CMK (cell line): ENCODE measurements at regions not wholly inside any gene's neighbourhood (a gene's known extent, or its start where the extent isn't known, plus 50 kb on each side); places are given as distances from the start of the nearest gene placed in this dataset.
A peak's percentile ranks its signal among the peaks of the same experiment; 100 is the strongest.

Experiments
- DNase-seq: peaks from one replicate; pipeline ENCODE4 v3.0.0-alpha.2; 2010; ENCODE audit warnings: low read depth

GRCh38 chr1:75984781-75985180, 52.6 kb upstream of the ASB17 start:
- DNase-seq = no peak

GRCh38 chr1:75985827-75986226, 53.6 kb upstream of the ASB17 start:
- no peak for DNase-seq

DNA sequence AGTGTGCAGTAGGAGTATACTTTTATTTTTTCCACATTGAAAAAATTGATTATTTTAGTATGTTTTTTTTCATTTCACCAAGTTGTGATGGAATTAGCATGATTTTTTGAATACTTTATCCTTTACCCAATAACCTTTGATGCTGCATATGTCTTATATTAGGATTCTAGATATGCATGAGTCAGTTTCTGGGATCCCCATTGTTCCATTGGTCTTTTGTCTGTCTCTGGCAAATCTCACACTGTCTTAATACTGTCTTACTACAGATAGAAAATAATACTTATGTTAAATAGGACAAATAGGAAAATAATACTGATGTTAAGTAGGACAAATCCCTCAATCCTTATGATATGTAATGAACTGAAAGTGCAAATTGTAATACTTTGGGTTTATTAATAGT, 54.3 kb upstream of the ASB17 start:
- DNase-seq = no peak

GRCh38 chr1:75989121-75989520, 56.9 kb upstream of the ASB17 start:
- no peak for DNase-seq

DNA sequence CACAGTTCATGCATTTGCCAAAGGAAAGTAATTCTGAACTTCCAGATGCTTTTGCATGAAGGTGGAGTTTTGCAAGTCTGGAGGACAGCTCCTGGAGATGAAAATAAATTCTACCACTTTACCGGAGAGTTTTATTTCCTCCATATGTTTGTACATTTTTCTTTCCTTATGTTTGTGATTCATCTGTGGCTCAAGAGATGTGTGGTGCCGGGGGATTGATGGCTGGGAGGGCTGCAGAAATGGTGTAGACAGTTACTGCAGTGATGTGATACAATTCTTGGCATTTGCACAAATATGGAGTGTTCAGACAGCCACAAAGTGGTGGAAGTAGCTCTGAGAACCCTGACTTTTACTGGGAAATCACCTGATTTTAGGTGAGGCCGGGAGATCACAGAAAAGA, 58.5 kb upstream of the ASB17 start:
- no peak for DNase-seq

GRCh38 chr1:75991497-75992114, 59.4 kb upstream of the ASB17 start:
- DNase-seq = peak; percentile 37

DNA sequence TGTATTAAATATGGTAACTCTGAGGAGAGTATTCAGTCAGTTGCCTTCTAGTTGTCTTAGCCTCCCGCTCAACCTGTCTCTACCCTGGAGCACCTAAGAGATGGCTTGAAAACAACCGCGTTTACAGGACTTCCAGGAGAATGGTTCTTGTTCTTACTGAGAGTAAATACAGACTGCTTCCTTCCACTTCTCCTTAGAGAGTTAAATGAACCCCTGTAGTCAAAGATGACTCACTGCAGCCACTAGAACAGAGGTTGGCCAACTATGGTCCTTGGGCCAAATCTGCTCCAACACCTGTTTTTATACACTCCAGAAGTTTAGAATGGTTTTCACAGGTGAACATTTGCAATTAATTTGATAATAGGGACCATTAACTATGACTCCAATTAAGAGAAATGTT, 60.1 kb upstream of the ASB17 start:
- no peak for DNase-seq

DNA sequence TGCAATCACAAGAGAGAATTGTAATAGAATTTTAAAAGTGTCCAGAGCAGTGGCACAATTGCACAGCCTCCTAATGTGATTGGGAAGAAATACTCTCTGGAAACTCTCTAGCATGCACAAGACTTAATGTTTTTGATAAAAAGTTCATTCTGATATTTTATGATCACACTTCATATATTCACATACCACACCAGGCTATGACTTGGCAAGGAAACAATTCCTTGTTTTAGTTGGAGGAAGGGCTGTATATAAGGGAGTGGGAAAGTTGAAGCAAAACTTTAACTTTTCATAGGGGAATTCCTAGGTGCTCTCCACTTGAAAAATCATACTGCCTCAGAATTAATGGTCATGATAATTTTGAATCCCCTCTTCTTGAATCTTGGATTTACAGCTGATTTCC, 61.5 kb upstream of the ASB17 start:
- DNase-seq = no peak

GRCh38 chr1:75996196-75996595, 64.0 kb upstream of the ASB17 start:
- no peak for DNase-seq

- no peak for DNase-seq
Measured at GRCh38 chr1:75999034-75999433, 66.8 kb upstream of the ASB17 start.

DNA sequence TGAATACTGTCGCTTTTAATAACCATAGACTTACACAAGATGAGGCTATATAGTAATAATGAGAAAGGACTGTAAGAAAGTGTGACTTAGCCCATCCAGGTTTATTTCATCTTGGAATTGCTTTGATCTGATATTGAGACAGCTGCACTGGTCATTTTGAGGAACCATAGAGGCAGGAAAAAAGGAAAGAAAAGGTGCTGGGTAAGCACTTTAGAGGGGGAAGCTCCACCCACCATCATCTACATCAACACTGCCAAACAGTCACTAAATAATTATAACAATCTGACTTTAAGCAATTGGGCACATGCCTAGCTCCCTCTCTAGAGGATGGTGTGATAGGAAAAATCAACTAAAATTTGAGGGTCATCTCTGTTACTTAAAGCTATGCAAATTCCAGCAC, 70.6 kb upstream of the ST6GALNAC3 start:
- no peak for DNase-seq

DNA sequence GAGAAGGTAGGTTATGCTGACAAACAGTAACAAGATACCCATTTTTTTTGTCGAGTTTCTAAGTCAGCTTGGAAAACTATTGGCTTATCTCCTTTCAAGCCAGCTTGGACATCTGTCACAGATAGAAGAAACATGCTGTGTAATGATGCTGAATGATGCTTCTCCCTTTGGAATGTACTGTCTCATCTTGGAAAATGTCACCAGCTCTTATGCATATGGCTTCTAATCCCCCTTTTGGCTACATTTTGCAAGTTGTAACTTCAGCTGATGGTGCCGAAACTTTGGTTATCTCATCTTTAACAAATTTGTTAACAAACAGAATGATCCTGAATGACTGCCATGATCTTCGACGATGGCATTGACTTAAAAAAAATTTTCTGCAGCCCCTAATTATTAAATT, 68.8 kb upstream of the ST6GALNAC3 start:
- DNase-seq = no peak

DNA sequence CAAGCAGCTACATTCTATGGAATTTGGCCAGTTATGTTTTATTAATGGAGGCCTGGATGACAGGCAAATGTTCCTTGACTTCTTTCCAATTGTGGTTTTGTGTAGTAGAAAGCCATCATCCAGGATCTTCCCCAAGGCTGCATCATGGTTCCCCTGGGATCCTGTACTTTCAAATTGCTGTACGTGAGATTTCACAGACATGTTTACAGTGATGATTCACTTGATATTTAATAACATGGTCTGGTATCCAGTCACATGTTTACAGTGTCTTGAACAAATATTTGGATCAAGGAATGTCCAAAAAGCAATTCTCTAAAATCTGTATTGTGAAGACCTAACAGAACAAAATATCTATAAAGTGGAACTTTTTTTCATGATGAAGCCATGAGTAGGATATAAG, 68.3 kb upstream of the ST6GALNAC3 start:
- DNase-seq = no peak

DNA sequence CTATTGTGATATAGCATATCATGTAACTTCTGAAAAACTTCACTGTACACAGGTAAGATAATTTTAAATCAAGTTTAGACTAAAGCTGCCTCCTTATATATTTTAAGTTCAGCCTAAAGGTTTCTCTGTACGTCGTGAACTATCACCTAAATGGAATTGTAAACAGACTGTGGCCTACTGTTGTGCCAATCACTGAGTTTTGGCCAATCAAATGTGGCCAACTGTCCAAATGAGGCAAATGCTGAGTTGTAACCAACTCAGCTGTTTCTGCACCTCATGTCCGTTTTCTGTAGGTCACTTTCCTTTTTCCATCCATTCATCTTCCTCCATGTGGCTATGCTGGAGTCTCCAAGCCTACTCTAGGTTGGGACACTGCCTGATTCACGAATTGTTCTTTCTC, 63.7 kb upstream of the ST6GALNAC3 start:
- no peak for DNase-seq

- DNase-seq = no peak
Measured at GRCh38 chr1:76012341-76013205, 62.0 kb upstream of the ST6GALNAC3 start.

- no peak for DNase-seq
Measured at GRCh38 chr1:76013206-76013581, 61.4 kb upstream of the ST6GALNAC3 start.

DNA sequence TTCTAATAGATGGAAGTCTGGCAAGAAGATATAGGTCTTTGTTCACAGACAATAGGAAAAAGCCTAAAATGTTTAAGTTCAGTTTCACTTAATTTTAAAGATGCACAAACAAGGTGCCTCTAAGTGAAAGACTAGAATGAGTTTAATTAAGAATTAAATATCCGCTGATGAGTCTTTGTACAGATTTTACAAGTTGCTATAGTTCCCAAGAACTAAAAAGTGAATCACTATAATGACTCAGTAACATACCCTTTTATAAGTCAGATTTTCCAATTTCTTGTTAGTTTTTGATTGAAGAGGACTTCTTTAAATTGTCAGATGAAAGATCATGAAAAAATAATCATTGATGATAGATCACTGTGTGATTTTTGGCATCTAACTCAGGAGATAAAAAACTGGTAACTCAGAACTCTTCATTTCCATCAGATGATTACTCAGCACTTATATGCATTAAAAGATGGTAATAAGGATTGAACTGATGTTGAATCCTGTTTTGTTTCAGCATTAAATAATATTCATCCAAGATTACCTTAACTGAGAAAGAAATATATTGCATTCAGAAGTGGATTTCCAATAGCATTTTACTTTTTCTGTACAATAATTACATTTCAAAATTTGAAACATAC, 59.0 kb upstream of the ST6GALNAC3 start:
- no peak for DNase-seq

DNA sequence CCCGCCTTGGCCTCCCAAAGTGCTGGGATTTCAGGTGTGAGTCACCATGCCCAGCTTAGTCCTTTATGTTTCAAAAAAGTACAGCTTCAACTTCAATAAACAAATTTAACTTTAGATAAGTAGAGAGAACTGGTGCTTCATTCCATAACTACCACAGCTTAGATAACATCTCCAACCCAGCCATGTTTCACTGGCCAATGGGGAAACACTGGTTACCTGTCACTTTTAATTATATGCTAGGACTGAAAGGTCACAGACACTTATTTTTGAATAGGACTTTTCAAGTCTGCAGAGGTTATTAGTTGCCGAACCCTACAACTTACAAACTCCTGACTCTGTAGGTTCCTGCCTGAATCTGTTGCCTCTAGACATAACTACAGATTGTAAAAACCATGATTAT, 56.5 kb upstream of the ST6GALNAC3 start:
- DNase-seq = no peak

DNA sequence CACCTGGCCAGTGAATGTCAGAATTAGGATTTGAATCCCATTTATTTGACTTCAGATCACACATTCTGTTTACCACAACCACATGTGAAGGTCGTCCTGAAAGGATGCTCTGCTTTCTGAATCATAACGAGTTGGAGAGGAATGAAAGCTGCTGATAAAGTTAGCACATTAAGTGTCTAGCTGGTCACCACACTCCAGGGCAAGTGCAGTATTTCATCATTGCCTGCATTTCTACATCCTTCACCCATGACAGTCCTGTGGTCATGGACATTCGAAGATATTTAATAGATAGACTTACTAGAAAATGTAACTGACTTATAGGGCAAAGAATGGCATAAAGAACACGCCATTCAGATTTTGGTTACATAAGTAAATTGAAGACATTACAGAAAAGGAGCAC, 52.7 kb upstream of the ST6GALNAC3 start:
- no peak for DNase-seq

GRCh38 chr1:76023669-76024435, 50.7 kb upstream of the ST6GALNAC3 start:
- no peak for DNase-seq
